ENCODE measurements at regions not wholly inside any gene's neighbourhood (a gene's known extent, or its start where the extent isn't known, plus 50 kb on each side); places are given as distances from the start of the nearest gene placed in this dataset.

GRCh38 chr3:115347737-115348136 lies 200.6 kb upstream of the ZBTB20 start:
- Histone ChIP-seq H3K9me3 (ENCODE audit: low read length) (no peaks in the 10 kb centered on the region), H4K20me1 (ENCODE audit: insufficient read depth, low read length) (no peaks in the 10 kb centered on the region), H3K4me1 (ENCODE audit: insufficient read depth, low read length) (no peaks in the 10 kb centered on the region), H3K4me2 (ENCODE audit: low read depth, low read length) (no peak overlapping the region), H3K27me3 (ENCODE audit: control insufficient read depth in 1 of 2, insufficient read depth in 2 of 2, low read length in 2 of 2) (no peaks in the 10 kb centered on the region), H3K79me2 (ENCODE audit: insufficient read depth, low read length) (no peaks in the 10 kb centered on the region), H3K36me3 (replicated peaks in 1 of 2; ENCODE audit: control insufficient read depth in 1 of 2, insufficient read depth in 2 of 2, low read length in 2 of 2) (no peaks in the 10 kb centered on the region), H2AFZ (ENCODE audit: low read length) (no peak overlapping the region), H3K27ac (ENCODE audit: extremely low read length, insufficient read depth, low read length) (no peak overlapping the region), H3K4me3 (replicated peaks in 1 of 3; ENCODE audit: insufficient read depth in 1 of 3, low read depth in 2 of 3, low read length in 3 of 3) (no peak overlapping the region), H3K9ac (ENCODE audit: insufficient read depth, low read depth, low read length) (no peak overlapping the region)
- DNase-seq (ENCODE audit: low spot score) (no peak), FAIRE-seq (no peak), ATAC-seq (no peak)
- ChIA-PET POLR2A (no interaction called here), CTCF (ENCODE audit: low intra/inter-chr PET ratio, low total read pairs) (no interaction called here)
- 3% methylated on average over 2 of the region's 2 CpGs for WGBS (ENCODE audit: low lambda C conversion rate)
- BruUV-seq (replicated peaks), result no TSS peak
- TF ChIP-seq YY1 (IDR thresholded peaks at IDR 0.05; ENCODE audit: insufficient read depth, insufficient replicate concordance, low read depth, low read length), result no peak
- TF ChIP-seq SETDB1 (CRISPR knock-in tag; IDR thresholded peaks at IDR 0.05; ENCODE audit: borderline replicate concordance), result no peak
- no peak for TF ChIP-seq ZNF331 (CRISPR knock-in tag; IDR thresholded peaks at IDR 0.05)
- no peak for TF ChIP-seq FOXM1 (CRISPR knock-in tag; IDR thresholded peaks at IDR 0.05)
- TF ChIP-seq CC2D1A (CRISPR knock-in tag; IDR thresholded peaks at IDR 0.05), result no peak
- TF ChIP-seq ZFP36L2 (CRISPR knock-in tag; IDR thresholded peaks at IDR 0.05), result no peak
- TF ChIP-seq ARNT (IDR thresholded peaks at IDR 0.05), result no peak
- no peak for TF ChIP-seq ZNF350 (CRISPR knock-in tag; IDR thresholded peaks at IDR 0.05; ENCODE audit: borderline replicate concordance, low read depth)
- TF ChIP-seq RBM22 (optimal IDR thresholded peaks at IDR 0.05; ENCODE audit: low read length), result no peak
- no peak for TF ChIP-seq ZNF550 (CRISPR knock-in tag; IDR thresholded peaks at IDR 0.05; ENCODE audit: borderline replicate concordance)
- TF ChIP-seq, protein P1, sequence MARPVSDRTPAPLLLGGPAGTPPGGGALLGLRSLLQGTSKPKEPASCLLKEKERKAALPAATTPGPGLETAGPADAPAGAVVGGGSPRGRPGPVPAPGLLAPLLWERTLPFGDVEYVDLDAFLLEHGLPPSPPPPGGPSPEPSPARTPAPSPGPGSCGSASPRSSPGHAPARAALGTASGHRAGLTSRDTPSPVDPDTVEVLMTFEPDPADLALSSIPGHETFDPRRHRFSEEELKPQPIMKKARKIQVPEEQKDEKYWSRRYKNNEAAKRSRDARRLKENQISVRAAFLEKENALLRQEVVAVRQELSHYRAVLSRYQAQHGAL (CRISPR knock-in tag; IDR thresholded peaks at IDR 0.05; ENCODE audit: not compliant biosample characterization), result no peak
- TF ChIP-seq ZNF446 (CRISPR knock-in tag; IDR thresholded peaks at IDR 0.05), result no peak
- TF ChIP-seq MIXL1 (CRISPR knock-in tag; IDR thresholded peaks at IDR 0.05), result no peak
- no peak for TF ChIP-seq SRY (CRISPR knock-in tag; IDR thresholded peaks at IDR 0.05)
- TF ChIP-seq ZC3H4 (CRISPR knock-in tag; IDR thresholded peaks at IDR 0.05; ENCODE audit: borderline replicate concordance), result no peak
- TF ChIP-seq ZNF790 (CRISPR knock-in tag; IDR thresholded peaks at IDR 0.05; ENCODE audit: borderline replicate concordance), result no peak
- intact Hi-C loops (cut with micrococcal nuclease; ENCODE audit: unreplicated experiment) (no loop called here), in situ Hi-C loops (cut with HindIII; ENCODE audit: extremely low pct_ligation_motif_present, low pct_unique_long_range_greater_than_20kb) (no loop called here)

Measured in HepG2 (cell line).